ENCODE measurements at regions not wholly inside any gene's neighbourhood (a gene's known extent, or its start where the extent isn't known, plus 50 kb on each side); places are given as distances from the start of the nearest gene placed in this dataset.
"Not testable (repeated sequence)": the region's sequence is repeated elsewhere in the genome, so short reads cannot be mapped to it uniquely, and the experiment has no call there.

- DNase-seq (no peak), ATAC-seq (no peak)
- Histone ChIP-seq H3K27me3 (peaks cover 0 to 8% of the 10 kb centered on the region in 2 donors), H3K36me3 (no peaks in the 10 kb centered on the region), H3K4me3 (no peak overlapping the region), H3K9me3 (no peaks in the 10 kb centered on the region), H3K4me1 (no peaks in the 10 kb centered on the region), H3K27ac (no peak overlapping the region)
- TF ChIP-seq, protein P1, sequence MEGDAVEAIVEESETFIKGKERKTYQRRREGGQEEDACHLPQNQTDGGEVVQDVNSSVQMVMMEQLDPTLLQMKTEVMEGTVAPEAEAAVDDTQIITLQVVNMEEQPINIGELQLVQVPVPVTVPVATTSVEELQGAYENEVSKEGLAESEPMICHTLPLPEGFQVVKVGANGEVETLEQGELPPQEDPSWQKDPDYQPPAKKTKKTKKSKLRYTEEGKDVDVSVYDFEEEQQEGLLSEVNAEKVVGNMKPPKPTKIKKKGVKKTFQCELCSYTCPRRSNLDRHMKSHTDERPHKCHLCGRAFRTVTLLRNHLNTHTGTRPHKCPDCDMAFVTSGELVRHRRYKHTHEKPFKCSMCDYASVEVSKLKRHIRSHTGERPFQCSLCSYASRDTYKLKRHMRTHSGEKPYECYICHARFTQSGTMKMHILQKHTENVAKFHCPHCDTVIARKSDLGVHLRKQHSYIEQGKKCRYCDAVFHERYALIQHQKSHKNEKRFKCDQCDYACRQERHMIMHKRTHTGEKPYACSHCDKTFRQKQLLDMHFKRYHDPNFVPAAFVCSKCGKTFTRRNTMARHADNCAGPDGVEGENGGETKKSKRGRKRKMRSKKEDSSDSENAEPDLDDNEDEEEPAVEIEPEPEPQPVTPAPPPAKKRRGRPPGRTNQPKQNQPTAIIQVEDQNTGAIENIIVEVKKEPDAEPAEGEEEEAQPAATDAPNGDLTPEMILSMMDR (IDR thresholded peaks at IDR 0.05): no peak
- intact Hi-C loops (cut with DNase I): no loop called here
Measured at GRCh38 chr1:181181792-181182585, 93.5 kb downstream of the IER5 start.

DNA sequence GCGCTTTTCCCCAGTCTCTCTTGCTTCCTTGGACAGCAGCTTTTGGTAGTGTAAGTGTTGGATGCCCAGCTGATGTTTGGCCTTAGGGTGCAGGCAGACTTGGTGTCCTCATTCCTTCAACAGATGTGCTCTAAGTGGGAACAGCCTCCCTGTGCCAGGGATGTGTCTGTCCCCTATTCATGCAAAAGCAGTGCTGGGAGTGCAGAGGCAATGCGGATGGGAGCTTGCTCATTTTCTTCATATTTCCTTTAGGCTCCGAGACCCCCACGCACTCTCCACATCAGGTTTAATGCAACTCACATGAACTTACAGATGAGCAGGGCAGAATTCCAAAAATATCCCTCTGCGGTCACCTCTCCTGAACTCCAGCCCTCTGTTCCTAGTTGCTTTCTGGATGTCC is 96.1 kb downstream of the IER5 start:
- TF ChIP-seq, protein P1 (IDR thresholded peaks at IDR 0.05): no peak
- H3K27ac ChIP-seq: no peak overlapping the region
- H3K4me3 ChIP-seq: no peak overlapping the region
- no peaks in the 10 kb centered on the region for H3K36me3 ChIP-seq
- H3K4me1 ChIP-seq: no peaks in the 10 kb centered on the region
- peaks cover 0 to 20% of the 10 kb centered on the region in 2 donors for H3K27me3 ChIP-seq
- ATAC-seq (no peak), DNase-seq (no peak)
- intact Hi-C loops (cut with DNase I): no loop called here
- H3K9me3 ChIP-seq: no peaks in the 10 kb centered on the region

- intact Hi-C loops (cut with DNase I): no loop called here
- peaks cover 0 to 29% of the 10 kb centered on the region in 2 donors for H3K27me3 ChIP-seq
- no peaks in the 10 kb centered on the region for H3K9me3 ChIP-seq
- peaks cover 0 to 5% of the 10 kb centered on the region in 2 donors for H3K4me1 ChIP-seq
- H3K27ac ChIP-seq: no peak overlapping the region
- no peaks in the 10 kb centered on the region for H3K36me3 ChIP-seq
- H3K4me3 ChIP-seq: no peak overlapping the region
- ATAC-seq (no peak), DNase-seq (no peak)
- TF ChIP-seq, protein P1 (IDR thresholded peaks at IDR 0.05): no peak
Measured at GRCh38 chr1:181185461-181185860, 97.0 kb downstream of the IER5 start.

GRCh38 chr1:181186133-181186532 is 97.6 kb downstream of the IER5 start:
- intact Hi-C loops (cut with DNase I); H3K27ac ChIP-seq; H3K4me1 ChIP-seq; H3K36me3 ChIP-seq; ATAC-seq; H3K4me3 ChIP-seq; DNase-seq; H3K9me3 ChIP-seq: not testable (repeated sequence)
- H3K27me3 ChIP-seq: peaks cover 0 to 32% of the 10 kb centered on the region in 2 donors

- Histone ChIP-seq H3K4me3 (no peak overlapping the region), H3K36me3 (no peaks in the 10 kb centered on the region), H3K27me3 (peaks cover 0 to 32% of the 10 kb centered on the region in 2 donors), H3K27ac (no peak overlapping the region), H3K4me1 (peaks cover 0 to 5% of the 10 kb centered on the region in 2 donors), H3K9me3 (no peaks in the 10 kb centered on the region)
- intact Hi-C loops (cut with DNase I): loop anchor here in 1 of 2 donors (2.0 kb wide), 1 partner anchor 235 kb away; no protein-coding TSS in a partner anchor
- DNase-seq (no peak), ATAC-seq (no peak)
- TF ChIP-seq, protein P1 (IDR thresholded peaks at IDR 0.05): no peak
Measured at GRCh38 chr1:181187337-181188126, 99.0 kb downstream of the IER5 start.
